GM21447 (cell line): ENCODE measurements at regions not wholly inside any gene's neighbourhood (a gene's known extent, or its start where the extent isn't known, plus 50 kb on each side); places are given as distances from the start of the nearest gene placed in this dataset.

Source experiments
- ATAC-seq: cut with Tn5 transposase; IDR thresholded peaks from one replicate; pipeline ENCODE4 v1.9.1; 2021; ENCODE audit not compliant: unreplicated experiment

- ATAC-seq, result no peak
Observed at GRCh38 chrX:39809331-39809730, 288.4 kb downstream of the BCOR start.

- ATAC-seq, result no peak
Observed at GRCh38 chrX:39810901-39811300, 286.9 kb downstream of the BCOR start.

- ATAC-seq, result no peak
Observed at GRCh38 chrX:39811376-39811775, 286.4 kb downstream of the BCOR start.

- no peak for ATAC-seq
Observed at GRCh38 chrX:39813631-39814277, 284.0 kb downstream of the BCOR start.

GRCh38 chrX:39814391-39814790, 283.4 kb downstream of the BCOR start:
- no peak for ATAC-seq

- peak; percentile 49 for ATAC-seq
Observed at GRCh38 chrX:39815631-39816030, 282.1 kb downstream of the BCOR start.

- ATAC-seq, result no peak
Observed at GRCh38 chrX:39816871-39817731, 280.7 kb downstream of the BCOR start.

GRCh38 chrX:39817754-39818470, 279.8 kb downstream of the BCOR start:
- no peak for ATAC-seq

GRCh38 chrX:39818750-39819149, 279.0 kb downstream of the BCOR start:
- no peak for ATAC-seq

- no peak for ATAC-seq
Observed at GRCh38 chrX:39819921-39820849, 277.6 kb downstream of the BCOR start.

GRCh38 chrX:39820938-39821708, 276.6 kb downstream of the BCOR start:
- ATAC-seq, result no peak

- no peak for ATAC-seq
Observed at GRCh38 chrX:39821709-39822095, 276.1 kb downstream of the BCOR start.

- no peak for ATAC-seq
Observed at GRCh38 chrX:39822133-39822748, 275.5 kb downstream of the BCOR start.

- no peak for ATAC-seq
Observed at GRCh38 chrX:39823424-39823823, 274.3 kb downstream of the BCOR start.

GRCh38 chrX:39823854-39824253, 273.9 kb downstream of the BCOR start:
- no peak for ATAC-seq

- ATAC-seq, result no peak
Observed at GRCh38 chrX:39826813-39827543, 270.8 kb downstream of the BCOR start.

GRCh38 chrX:39827951-39828350, 269.8 kb downstream of the BCOR start:
- ATAC-seq, result peak; percentile 76

GRCh38 chrX:39828971-39829370, 268.8 kb downstream of the BCOR start:
- ATAC-seq, result no peak

GRCh38 chrX:39829965-39830364, 267.8 kb downstream of the BCOR start:
- ATAC-seq, result no peak
